KG1 (cell line): ENCODE measurements at regions not wholly inside any gene's neighbourhood (a gene's known extent, or its start where the extent isn't known, plus 50 kb on each side); places are given as distances from the start of the nearest gene placed in this dataset.
"Not testable (repeated sequence)": the region's sequence is repeated elsewhere in the genome, so short reads cannot be mapped to it uniquely, and the experiment has no call there.

Experiments
- DNase-seq: peaks from one replicate; lab custom pipeline; 2025; lab: John Stamatoyannopoulos, UW

DNA sequence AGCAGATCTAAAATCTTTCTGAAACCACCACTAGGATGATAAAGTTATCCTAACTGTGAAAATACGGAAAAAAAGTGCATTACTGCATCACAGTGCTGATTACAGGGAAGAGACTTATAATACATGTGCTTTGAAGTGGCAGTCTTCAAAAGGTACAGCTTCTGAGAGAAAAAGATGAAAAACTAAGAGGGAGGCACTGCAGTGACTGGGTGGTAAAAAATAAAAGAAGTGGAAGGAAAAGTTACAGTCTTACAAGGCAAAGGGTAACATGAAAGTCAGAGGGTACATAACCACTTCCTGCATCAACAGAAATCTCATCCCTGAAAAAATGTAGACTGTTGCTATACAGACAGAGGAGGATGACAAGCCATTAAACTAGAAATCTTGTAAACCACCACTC is 465.3 kb downstream of the ACTR3B start:
- no peak for DNase-seq

DNA sequence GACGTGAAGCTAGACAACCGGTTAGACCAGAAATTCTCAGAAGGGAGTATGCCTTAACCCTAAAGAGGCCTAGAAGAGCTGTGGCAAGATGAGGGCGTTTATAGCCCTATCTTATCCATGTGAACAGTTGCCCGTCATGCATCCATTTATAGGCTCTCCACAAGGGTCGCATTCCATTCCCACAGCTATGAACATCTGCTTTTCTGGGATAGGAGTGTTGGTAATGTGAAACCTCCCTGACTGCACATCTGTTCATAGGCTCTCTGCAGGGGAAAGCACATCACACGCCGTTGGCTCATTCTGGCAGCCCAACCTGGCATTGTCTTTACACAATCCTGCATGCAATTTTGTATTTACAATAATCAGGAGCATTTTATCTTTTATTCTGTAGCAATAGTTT is 485.6 kb downstream of the ACTR3B start:
- DNase-seq: not testable (repeated sequence)

DNA sequence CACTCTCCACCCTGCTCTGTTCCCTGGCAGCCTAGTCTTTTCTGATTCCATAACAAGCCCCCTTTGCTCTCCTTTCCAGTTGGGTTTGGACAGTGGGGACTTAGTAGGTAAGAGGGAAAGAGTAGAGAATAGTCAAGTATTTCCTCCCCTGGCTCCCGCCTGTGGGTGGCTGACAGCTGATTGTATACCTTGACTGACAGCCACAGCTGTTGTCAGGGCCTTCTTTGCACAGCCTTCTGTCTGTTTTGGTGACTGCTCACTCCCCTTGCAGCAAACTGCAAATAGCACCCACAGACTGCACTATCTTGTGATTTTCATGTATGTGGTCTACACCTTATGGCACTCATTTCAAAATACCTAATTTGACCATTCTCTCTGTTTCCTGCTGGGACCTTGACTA is 486.3 kb downstream of the ACTR3B start:
- DNase-seq: no peak

DNA sequence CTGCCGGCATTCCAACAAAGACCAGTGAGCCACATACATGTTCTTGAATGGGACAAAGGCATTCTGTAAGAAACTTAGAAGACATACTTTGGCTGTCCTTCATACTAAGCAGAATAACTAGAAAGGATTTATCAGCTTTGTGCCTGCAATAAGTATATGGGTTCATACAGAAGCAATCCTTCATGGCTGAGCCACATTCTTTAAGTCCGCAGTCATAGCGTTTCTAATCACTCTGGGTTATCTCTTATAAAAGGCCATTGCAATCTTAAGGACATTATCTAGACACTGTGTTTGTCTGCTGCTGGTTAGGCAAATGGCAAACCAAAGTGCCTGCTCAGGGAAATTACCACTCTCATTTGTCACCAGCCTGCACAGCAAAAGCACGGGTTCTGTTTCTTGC is 488.4 kb downstream of the ACTR3B start:
- DNase-seq: no peak

DNA sequence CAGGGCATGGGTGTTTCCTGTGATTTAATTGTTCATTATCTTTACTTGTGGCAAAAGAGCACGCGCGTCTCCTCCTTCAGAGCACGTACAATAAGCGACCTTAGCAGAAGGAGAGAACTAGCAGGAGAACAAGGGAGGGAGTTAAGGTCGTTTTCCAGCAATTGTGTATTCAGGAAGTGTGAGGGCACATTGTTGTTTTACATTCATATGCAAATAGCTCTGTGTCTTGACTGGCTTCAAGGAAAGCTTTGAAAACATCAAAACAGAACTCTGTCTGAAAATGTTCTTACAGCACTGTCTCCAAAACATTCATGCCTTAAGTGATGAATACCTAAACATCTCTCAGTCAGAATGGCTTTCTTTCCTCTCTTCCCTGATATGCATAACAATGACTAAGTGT is 499.1 kb downstream of the ACTR3B start:
- DNase-seq: no peak

DNA sequence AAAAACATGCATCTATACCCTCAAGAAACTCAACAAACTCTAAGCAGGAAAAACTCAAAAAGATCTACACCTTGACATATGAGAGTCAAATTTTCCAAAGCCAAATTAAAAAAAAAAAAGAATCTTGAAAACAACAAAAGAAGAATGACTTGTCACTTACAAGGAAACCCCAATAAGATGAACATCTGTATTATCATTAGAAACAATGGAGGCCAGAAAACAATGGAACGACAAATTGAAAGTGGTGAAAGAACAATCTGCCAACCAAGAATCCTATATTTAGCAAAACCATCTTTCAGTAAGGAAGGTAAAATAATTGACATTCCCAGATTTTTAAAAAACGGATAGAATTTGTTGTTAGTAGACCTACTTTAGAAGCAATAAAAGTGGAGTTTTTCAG is 516.8 kb downstream of the ACTR3B start:
- DNase-seq: no peak

DNA sequence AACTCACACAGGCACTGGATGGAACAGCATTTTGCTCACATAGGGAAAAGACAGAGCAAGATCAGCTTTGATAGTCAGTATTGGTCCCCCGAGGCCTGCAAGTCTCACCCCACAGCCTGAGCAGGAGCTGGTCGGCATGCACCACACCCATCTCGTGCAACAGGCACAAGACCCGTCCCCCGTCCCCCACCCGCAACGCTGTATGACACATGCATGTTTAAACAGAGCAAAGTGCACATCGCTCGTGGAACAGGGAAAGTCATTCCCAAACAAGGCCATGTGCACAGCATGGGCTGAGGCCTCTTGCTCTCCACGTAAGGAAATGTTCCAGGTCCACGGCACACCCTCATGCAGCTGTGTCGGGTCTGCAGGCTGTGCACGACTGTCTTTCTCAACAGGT is 527.2 kb downstream of the ACTR3B start:
- DNase-seq: no peak

DNA sequence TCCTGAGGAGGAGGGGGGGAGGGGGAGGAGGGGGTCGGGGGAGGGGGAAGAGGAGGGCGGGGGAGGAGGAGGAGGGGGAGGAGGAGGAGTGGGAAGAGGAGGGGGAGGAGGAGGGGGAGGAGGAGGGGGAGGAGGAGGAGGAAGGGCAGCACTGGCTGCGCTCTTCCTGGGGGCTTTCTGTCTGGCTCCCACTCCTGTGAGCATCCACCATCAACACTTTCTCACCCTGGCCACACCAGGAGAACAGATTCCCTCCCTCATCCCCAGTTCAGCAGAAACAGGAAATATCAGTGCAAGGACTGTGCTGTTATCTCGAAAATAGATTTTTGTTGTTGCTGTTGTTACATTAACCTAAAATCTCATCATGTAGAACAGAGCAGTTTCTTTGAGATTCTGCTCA is 530.5 kb downstream of the ACTR3B start:
- DNase-seq: no peak

DNA sequence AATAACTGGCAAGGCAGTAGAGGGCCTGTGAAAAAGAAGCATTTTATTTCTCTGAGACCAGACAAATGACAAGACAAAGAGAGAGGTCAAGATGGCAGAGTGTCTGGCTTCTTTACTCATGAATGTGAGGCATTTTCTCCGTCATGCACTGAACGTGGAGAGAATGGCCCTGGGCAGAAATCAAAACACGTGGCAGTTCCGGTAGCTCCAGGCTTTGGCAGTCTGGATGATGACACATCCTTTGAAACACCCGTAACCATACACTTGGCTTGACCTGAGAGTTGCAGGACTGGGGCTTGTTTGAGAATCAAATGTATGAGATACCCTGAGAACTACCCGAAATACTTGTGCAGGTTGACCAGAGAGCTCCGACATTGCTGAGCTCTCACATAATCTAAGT is 537.6 kb downstream of the ACTR3B start:
- no peak for DNase-seq

DNA sequence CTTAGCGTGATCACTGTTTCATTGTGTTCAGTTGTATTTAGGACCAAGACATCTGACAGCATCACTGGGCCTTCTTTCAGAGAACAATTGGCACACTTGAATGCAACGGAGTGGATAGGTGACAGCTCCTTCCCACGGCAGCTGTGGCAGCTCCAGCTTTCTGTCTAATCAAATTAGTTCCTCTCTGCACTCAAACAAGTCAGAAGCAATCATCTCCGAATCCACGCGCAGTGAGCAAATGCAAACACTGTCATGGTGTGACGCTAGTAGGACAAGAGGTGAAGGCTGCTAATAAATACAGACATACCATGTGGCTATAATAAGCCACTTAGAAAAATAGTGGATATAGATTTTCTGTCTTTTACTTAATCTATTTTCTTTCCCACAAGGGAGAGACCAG is 542.4 kb downstream of the ACTR3B start:
- DNase-seq: no peak

DNA sequence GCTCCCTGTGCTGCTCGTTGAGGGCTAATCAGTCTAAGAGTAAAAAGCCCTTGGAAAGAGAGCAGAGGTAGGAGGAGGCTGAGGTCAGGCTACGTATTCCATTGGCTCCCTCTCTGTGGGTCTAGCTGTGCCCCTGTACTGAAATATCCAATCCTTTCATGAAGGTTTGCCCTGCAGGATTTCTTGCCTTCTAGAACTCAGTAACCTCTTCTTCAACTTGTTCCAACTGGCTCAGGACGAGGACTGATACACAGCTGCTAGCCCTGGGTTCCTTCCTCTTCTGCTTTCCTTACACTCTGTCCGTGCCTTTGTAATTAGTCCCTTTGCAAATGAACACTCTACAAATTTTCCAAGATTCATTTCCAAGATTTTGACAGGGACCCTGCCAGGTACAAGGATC is 560.5 kb downstream of the ACTR3B start:
- no peak for DNase-seq

DNA sequence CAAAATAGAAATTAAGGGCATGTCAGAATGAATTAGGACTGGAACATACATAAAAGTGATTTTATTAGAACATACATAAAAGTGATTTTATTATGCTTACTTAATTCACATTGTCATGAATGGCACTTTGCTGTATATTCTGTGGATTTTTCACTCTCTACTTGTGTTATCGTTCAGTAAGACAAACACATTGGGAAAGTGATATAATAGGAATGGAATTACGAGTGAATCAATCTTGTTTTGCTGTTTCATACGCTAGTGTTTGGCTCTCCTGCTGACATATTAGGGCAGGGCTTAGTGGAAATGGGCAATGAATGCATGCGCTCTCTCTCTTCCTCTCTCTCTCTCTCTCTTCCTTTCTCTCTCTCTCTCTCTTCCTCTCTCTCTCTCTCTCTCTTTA is 561.1 kb downstream of the ACTR3B start:
- no peak for DNase-seq

DNA sequence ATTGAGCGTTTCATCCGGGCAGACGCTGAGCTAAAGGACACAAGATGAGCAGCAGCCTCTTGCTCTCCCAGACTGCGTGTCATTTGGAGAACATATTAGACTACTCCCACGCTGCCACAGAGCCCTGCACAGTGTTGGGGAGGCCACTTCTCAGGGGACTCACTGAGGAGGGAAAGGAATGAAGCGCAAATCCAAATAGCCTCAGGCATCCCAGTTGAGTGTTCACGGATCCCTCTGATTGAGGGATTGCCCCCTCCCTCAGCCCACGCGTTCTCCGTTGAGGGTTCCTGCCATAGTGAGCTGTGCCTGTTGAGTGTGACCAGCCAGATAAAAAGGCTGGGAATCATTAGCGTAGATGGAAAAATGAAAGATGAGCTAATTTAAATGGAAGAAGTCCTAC is 563.4 kb downstream of the ACTR3B start:
- DNase-seq: no peak

DNA sequence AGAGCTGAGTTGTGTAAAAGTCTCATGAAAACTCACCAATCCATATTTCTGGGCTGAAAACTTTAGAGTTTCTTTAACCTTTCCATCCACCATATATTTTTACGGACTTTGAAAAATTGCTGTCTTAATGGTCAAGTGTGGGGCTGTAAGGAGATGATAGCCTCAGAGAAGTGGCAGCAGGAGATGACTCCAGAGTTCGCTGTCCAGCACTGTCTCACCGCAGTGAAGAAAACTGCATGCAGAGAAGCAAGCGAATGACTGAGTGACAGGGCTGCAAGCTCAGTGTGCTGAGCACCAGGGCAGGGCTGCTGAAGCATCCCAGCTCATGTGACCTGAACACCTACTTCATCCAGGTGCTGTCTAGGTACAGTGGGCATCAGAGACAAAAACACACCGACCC is 564.5 kb downstream of the ACTR3B start:
- DNase-seq: no peak

DNA sequence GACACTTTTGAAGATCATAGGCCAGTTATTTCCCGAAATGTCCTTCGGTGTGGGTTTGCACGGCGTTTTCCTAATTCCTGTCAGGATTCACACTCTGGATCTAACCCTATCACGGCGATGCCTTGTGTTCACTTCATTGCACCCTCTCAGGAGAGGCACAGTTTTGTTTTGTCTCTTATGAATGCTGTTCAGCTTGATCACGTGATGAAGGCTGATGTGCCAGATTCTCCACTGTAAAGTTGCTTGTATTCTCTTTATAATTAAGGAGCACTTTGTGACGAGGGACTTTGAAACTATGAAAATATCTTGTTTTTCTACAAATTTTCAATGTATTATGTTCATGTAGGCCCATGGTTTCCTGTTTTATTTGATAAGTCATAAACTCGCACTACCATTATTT is 568.1 kb downstream of the ACTR3B start:
- no peak for DNase-seq

DNA sequence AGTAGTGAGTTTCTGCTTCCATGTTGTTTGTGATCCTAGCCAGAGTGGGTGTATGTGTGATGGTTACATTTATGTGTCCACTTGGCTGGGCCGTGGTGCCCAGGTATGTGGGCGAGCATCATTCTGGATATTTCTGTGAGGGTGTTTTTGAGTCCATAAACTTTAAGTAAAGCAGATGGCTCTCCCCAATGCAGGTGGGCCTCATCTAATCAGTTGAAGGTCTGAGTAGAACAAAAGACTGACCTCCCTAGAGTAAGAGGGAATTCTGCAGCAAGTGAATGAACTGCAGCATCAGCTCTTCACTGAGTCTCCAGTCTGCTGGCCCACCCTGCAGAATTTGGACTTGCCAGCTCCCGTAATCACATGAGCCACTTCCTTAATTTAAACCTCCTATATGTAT is 571.9 kb downstream of the ACTR3B start:
- DNase-seq: no peak

DNA sequence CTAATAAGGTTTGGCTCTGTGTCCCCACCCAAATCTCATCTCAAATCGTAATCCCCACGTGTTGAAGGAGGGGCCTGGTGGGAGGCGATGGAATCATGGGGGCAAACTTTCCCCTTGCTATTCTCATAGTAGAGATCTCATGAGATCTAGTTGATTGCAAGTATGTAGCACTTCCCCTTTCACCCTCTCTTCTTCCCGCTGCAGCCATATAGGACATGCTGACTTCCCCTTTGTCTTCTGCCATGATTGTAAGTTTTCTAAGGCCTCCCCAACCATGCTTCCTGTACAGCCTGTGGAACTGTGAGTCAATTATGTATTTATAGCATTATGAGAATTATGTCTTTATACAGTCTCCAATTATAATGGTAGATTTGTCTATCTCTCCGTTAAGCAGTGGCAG is 594.5 kb downstream of the ACTR3B start:
- peak; percentile 7 for DNase-seq

DNA sequence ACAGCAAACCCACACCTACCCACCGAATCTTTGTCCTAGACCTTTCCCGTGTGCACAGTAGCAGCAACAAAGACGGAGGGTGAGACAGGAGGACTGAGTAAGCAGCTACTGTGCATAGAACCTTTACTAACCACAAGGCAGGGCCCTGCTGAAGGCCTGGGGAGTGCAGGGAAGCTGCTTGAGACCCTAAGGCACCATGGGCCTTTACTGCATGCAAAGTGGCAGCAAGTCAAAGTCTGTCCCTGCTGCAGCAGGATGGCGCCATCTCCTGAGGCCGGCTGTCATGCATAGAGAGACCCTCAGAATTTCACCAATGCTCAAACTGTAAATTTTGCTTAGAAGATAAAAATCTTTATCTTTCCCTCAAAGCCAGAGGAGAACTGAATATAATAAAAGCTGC is 610.5 kb downstream of the ACTR3B start:
- DNase-seq: no peak

DNA sequence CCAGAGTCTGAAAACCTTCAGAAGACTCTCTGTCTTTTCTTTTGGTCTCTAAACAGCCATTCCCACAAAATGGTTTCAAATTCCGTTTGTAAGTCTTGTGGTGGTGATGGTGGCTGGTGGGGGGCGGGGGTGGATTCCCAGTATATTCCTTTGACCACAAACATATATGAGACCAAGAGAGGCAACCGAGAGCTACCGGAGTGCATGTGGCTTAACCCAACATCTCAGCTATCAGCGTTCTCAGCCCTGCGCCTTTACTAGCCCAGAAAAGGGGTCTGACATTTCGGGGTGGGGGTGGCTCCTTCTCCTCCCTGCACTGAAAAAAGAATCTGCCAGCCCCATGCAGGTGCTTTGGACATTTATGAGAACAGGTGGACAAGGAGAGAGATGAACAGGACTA is 621.1 kb downstream of the ACTR3B start:
- DNase-seq: no peak

DNA sequence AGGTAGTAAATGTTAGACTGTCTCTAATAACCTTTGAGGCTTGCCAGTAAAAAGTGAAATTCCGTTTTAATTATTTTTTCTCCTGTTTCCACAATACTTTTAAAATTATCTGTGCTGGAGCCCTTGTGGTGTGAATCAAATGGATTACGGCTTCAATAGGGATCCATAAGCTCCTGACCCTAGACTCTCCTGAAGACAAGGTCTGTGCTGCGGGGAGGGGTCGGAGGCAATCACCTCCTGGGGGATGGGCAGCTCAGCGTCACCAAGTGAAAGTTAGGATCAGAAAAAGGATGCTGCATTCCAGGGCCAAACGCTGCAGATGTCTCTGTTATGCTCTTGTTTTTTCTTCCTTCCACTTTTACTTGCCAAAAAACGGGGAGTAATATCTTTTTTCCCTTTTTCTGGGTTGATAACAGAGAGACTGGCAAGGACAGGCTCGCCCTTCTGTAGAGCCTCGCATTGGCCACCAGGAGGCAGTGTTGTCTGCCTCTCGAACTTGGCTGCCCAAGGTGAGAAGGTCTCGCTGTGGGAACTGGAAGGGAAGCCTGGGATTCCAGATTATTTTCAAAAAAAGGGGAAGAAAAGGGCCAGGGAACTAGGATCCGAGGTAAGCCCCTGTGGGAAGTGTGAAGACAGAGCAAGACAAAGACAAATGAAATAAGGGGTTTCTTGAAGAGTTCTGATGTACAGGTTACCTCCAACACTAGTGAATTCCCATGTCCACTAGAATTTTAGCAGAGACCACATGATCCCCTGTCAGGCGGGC is 621.9 kb downstream of the ACTR3B start:
- peak; percentile 5 for DNase-seq

DNA sequence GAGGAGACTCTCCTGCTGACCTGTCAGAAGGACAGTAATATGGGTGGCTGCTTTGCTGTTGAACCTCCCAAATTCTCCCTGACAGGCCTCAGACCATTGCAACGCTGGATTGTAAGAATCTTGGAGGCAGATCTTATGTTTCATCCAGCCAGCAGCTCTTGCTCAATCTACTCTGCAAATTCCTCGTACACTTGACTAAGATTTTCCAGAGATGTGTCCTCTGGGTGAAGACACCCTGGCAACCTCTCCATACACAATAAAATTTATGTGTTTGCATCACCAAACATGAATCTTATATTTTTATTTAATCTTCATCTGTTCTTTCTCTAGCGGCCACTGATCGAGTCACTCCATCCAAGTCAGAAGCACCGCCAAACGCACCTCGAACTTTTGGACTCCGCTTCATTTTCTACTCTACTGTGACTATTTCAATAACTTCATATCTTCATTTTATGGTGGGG is 623.1 kb downstream of the ACTR3B start:
- DNase-seq: no peak

DNA sequence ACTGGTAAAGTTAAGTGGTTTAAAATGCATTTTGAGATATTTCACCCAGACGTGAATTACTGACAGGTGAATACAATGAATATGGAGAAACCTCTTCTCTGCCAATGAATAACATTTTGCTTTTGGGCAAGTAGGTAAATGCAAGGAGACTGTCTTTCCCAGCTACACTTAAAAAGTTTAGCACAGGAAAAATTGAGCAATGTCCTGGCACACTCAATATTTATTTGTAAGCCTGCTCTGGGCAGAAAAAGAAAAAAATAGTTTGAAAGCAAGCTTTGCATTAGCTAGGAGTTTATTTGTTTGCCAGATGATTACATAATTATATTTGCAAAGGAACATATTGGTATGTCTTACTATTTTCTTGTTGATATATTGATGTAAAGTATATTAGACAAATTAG is 624.2 kb downstream of the ACTR3B start:
- DNase-seq: no peak

DNA sequence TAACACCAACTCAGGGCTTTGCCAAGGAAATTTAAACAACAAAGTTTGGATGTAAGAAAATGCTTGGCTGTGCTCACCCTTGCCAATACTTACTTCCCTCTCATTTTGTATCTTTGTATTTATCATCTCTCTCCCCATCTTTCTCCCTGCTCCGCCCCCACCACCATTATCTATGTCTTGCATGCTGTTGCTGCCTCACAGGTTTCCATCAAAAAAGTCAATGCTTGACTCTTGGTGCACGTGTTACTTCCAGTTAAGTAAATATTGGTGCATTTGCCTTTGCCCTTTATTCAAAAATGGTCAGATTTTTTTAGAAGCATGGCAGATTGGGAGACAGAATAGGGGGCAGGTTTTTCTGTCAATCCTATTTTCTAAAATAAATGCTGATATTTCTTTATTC is 626.0 kb downstream of the ACTR3B start:
- DNase-seq: no peak

DNA sequence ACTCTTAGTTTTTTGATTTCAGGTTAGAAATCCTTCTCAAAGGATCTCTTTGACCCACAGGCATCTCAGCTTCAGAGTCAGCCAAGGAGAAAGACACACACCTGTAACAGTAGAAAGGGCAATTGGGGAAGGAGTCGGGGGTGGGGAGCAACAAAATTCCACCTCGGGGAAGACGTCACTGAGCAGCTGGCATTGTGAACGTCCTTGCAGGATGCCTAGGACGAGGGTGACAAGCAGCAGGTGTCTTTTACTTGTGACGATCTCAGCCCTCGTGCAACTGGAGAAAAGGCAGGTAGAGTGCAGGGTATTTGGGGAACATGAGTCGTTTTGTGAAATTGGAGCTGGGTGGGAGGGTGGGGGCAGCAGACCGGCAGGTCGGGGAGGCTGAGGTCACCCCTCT is 627.0 kb downstream of the ACTR3B start:
- DNase-seq: no peak

DNA sequence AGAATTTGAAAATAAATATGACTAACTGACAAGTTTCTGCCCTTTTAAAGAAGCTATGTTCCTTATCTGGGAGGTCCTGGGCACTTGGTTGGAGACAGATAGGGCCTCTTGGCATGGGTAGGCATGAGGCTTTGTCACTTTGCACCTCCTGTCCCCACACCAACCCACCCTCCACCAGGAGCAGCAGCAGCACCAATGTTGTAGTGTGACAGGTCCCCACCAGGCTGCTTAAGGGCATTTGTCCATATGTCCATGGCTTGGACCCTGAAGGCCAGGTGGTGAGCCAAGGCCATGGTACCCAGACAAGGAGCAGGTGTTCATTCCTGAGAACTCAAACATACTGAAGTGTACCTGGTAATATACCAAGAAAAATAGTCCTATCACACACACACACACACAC is 629.1 kb downstream of the ACTR3B start:
- no peak for DNase-seq
